Panc1 (cell line): ENCODE measurements at regions not wholly inside any gene's neighbourhood (a gene's known extent, or its start where the extent isn't known, plus 50 kb on each side); places are given as distances from the start of the nearest gene placed in this dataset.

ENCODE experiments used
- ATAC-seq: fragments of 200-7000 bp; cut with Tn5 transposase; 2 replicates; pipeline ENCODE4 v1.9.1; 2020; ENCODE audit warnings: mild to moderate bottlenecking, moderate library complexity
- BruUV-seq: library from RNA; stranded (reverse); fragments of 400-500 nt; replicated peaks from 2 replicates; lab custom pipeline; 2021; lab: Mats Ljungman, UMichigan
- CTCF ChIA-PET: fragments of 300-600 bp; sonication (Branson Sonifier 250); formaldehyde crosslinking; loops from one replicate; lab custom pipeline; 2022; ENCODE audit warnings: antibody characterized with exemption; lab: Charles Lee
- POLR2A ChIA-PET: fragments of 300-600 bp; sonication (Branson Sonifier 250); formaldehyde crosslinking; loops from one replicate; lab custom pipeline; 2022; ENCODE audit warnings: antibody characterized with exemption; lab: Charles Lee
- DNase-seq: peaks from one replicate; pipeline ENCODE4 v3.0.0-alpha.2; 2010; ENCODE audit warnings: low read depth, low spot score
- H3K27ac ChIP-seq: 2 replicates; pipeline ENCODE4 v1.5.1; 2011; ENCODE audit warnings: mild to moderate bottlenecking, low read length, inconsistent platforms
- H3K27me3 ChIP-seq: fragments of 200-500 bp; sonication (Bioruptor generic); 2 replicates; pipeline ENCODE4 v1.6.0; 2014; ENCODE audit warnings: low read length, inconsistent platforms; ENCODE audit not compliant: control insufficient read depth, insufficient read depth
- H3K36me3 ChIP-seq: fragments of 200-500 bp; sonication (Bioruptor generic); 2 replicates; pipeline ENCODE4 v1.5.1; 2014; ENCODE audit warnings: inconsistent platforms, mild to moderate bottlenecking, low read length, moderate library complexity; ENCODE audit not compliant: control insufficient read depth, insufficient read depth
- H3K4me1 ChIP-seq: 2 replicates; pipeline ENCODE4 v1.5.1; 2011; ENCODE audit warnings: inconsistent platforms, mild to moderate bottlenecking, low read length, moderate library complexity; ENCODE audit not compliant: control insufficient read depth, insufficient read depth
- H3K4me3 ChIP-seq, 2 experiments: 2 replicates each; pipeline ENCODE4 v1.5.1; 2011 to 2012; ENCODE audit warnings: low read depth in 2 of 2, low read length in 2 of 2, mild to moderate bottlenecking in 2 of 2, inconsistent platforms in 1 of 2, moderate library complexity in 1 of 2
- H3K9me3 ChIP-seq: fragments of 200-500 bp; sonication (Bioruptor generic); 2 replicates; pipeline ENCODE4 v1.5.1; 2014; ENCODE audit warnings: low read depth, mild to moderate bottlenecking, inconsistent platforms, low read length, moderate library complexity; ENCODE audit not compliant: control insufficient read depth, insufficient read depth
- CTCF ChIP-seq: fragments of 450-650 bp; IDR thresholded peaks from 2 replicates; pipeline ENCODE4 v1.5.1; 2017; ENCODE audit warnings: mild to moderate bottlenecking
- POLR2AphosphoS5 ChIP-seq: IDR thresholded peaks from 2 replicates; pipeline ENCODE4 v1.6.1; 2012; ENCODE audit warnings: mild to moderate bottlenecking, low read depth, low read length, moderate library complexity
- REST ChIP-seq, 2 experiments: IDR thresholded peaks; 2 replicates each; pipeline ENCODE4 v1.6.1; 2011 to 2012; ENCODE audit warnings: low read depth in 2 of 2, control low read depth in 1 of 2, low read length in 1 of 2, mild to moderate bottlenecking in 1 of 2, moderate library complexity in 1 of 2; ENCODE audit not compliant: insufficient read depth in 1 of 2
- SIN3A ChIP-seq: IDR thresholded peaks from 2 replicates; pipeline ENCODE4 v1.6.1; 2012; ENCODE audit warnings: low read depth, mild to moderate bottlenecking, low read length, moderate library complexity, borderline replicate concordance; ENCODE audit not compliant: insufficient read depth
- TCF7L2 ChIP-seq: IDR thresholded peaks from 2 replicates; pipeline ENCODE4 v1.6.1; 2011; ENCODE audit warnings: mild to moderate bottlenecking, low read depth, low read length, inconsistent platforms
- in situ Hi-C: cut with HindIII; loops from 2 replicates; pipeline ENCODE4 v1.10.0; 2016; ENCODE audit warnings: low sequenced_read_pairs, low pct_unique_long_range_greater_than_20kb
- intact Hi-C: fragments of 100-400 bp; cut with micrococcal nuclease; formaldehyde crosslinking; loops from one replicate; pipeline ENCODE4 v1.10.0; 2022; ENCODE audit not compliant: unreplicated experiment

DNA sequence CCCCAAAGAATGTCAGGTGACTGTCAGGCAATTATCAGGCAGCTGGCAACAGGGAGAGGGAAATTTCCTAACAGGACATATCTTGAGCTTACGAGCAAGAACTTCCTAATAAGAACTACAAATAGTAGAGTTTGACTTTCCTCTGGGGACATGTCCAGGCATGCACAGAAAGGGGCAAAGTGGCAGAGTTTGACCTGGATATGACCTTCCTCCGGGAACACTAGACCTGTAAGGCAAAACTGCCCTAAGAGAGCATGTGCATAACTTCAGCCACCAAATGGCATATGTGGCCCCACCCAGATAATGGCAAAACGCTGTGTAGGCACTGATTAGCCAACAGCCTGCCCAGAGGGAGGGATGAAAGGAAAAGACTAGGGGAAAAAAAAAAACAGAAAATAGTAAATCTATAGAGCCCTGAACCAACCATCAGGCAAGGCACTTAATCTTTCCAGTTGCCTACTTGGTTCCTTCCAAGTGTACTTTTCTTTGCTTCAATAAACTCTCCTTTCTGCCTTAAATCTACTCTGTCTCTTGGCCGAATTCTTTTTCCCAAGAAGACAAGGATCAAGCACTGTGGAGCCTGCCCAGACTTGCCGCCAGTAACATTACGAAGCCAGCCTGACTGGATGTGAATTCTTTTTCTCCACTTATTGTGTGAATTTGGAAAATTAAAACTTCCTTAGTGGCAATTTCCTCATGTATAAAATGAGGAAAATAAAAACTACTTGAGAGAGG, 164.1 kb downstream of the SPTSSA start:
- Histone ChIP-seq H3K9me3 (no peaks in the 10 kb centered on the region), H3K27me3 (no peaks in the 10 kb centered on the region), H3K36me3 (no peaks in the 10 kb centered on the region), H3K4me3 (no peak overlapping the region), H3K27ac (no peak overlapping the region), H3K4me1 (no peaks in the 10 kb centered on the region)
- no peak for ATAC-seq
- BruUV-seq, result no TSS peak
- intact Hi-C loops, result no loop called here
- no peak for DNase-seq
- no peak for TF ChIP-seq TCF7L2
- TF ChIP-seq SIN3A, result no peak
- TF ChIP-seq POLR2AphosphoS5, result no peak
- TF ChIP-seq REST (IDR thresholded peaks at IDR 0.05; ENCODE audit: insufficient read depth in 1 of 2, low read depth in 2 of 2, low read length in 1 of 2), result no peak
- no peak for TF ChIP-seq CTCF
- CTCF ChIA-PET, result interaction anchor here (1.0 kb wide), 1 partner anchor 25 kb away, joined by 3 read pairs; no protein-coding TSS in a partner anchor
- in situ Hi-C loops, result no loop called here
- POLR2A ChIA-PET, result no interaction called here

GRCh38 chr14:34283590-34283989, 178.4 kb downstream of the SPTSSA start:
- Histone ChIP-seq H3K27me3 (no peaks in the 10 kb centered on the region), H3K27ac (no peak overlapping the region), H3K36me3 (no peaks in the 10 kb centered on the region), H3K4me1 (no peaks in the 10 kb centered on the region), H3K4me3 (no peak overlapping the region), H3K9me3 (no peaks in the 10 kb centered on the region)
- in situ Hi-C loops (no loop called here), intact Hi-C loops (no loop called here)
- TF ChIP-seq REST (IDR thresholded peaks at IDR 0.05; ENCODE audit: insufficient read depth in 1 of 2, low read depth in 2 of 2, low read length in 1 of 2), result no peak
- no peak for TF ChIP-seq TCF7L2
- no peak for TF ChIP-seq POLR2AphosphoS5
- TF ChIP-seq SIN3A, result no peak
- no peak for TF ChIP-seq CTCF
- no peak for ATAC-seq
- ChIA-PET CTCF (no interaction called here), POLR2A (no interaction called here)
- no peak for DNase-seq
- no TSS peak for BruUV-seq
